HG02798 (cell line): ENCODE measurements at regions not wholly inside any gene's neighbourhood (a gene's known extent, or its start where the extent isn't known, plus 50 kb on each side); places are given as distances from the start of the nearest gene placed in this dataset.
"Not testable (repeated sequence)": the region's sequence is repeated elsewhere in the genome, so short reads cannot be mapped to it uniquely, and the experiment has no call there.

ENCODE experiments used
- ATAC-seq: cut with Tn5 transposase; IDR thresholded peaks from one replicate; pipeline ENCODE4 v1.9.1; 2021; ENCODE audit warnings: mild to moderate bottlenecking; ENCODE audit not compliant: unreplicated experiment, poor library complexity

DNA sequence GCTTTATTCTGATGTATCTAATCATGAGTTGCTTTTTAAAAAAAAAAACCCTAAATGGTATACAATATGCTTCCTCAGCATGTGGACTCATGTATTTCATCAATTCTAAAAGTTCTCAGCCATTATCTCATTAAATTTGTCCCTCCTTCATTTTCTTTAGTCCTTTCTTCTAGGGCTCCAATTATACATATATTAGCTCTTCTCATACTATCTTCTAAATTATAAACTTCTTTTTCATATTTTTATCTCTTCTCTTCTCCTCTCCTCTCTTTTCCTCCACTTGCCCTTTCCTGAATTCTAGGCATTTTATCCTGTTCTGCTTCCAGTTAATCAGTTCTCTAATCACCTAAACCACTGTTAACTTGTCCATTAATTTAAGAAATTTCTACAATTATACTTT is 55.0 kb upstream of the IL33 start:
- no peak for ATAC-seq

DNA sequence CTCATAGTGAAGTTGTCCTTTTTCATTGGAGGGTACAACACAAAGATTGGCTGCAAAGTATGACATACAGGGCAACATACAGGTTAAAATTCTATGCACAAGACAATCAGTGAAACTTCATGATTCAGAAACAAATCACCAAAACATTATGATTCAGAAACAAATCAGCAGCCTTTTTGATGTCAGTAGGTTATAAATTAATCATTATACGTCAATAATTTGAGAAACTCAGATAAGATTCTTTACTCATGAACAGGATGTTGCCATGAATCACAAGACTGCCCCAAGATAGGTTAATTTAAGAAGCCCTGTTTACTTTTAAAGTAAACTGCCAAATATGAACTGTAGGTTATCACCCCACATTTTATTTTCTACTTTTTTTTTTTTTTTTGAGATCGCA is 62.2 kb upstream of the IL33 start:
- no peak for ATAC-seq

DNA sequence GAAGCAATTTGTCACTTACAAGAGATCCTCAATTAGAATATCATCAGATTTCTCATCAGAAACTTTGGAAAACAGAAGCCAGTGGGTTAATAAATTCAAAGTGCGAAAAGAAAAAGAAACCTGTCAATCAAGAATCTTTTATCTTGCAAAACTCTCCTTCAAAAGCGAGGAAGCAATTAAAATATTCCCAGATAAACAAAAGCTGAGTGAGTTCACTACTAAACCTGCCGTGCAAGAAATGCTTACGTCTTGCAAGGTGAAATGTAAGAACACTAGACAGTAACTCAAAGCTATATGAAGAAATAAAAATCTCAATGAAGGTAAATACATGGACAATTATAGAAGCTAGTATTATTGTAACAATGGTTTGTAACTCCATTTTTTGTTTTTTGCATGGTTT is 62.8 kb upstream of the IL33 start:
- no peak for ATAC-seq

DNA sequence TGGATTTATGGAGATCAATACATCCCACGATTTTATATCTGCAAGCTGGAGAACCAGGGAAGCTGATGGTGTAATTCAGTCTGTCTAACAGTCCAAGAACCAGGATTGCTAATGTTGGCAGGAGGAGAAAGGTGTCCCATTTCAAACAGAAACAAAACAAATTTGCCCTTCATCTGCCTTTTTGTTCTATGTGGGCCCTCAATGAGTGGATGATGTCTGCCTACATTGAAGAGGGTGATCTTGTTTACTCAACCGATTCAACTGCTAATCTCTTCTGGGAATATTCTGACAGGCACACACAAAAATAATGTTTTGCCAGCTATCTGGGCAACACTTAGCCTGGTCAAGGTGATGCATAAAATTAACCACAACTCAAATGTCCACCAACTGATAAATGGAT is 65.1 kb upstream of the IL33 start:
- no peak for ATAC-seq

DNA sequence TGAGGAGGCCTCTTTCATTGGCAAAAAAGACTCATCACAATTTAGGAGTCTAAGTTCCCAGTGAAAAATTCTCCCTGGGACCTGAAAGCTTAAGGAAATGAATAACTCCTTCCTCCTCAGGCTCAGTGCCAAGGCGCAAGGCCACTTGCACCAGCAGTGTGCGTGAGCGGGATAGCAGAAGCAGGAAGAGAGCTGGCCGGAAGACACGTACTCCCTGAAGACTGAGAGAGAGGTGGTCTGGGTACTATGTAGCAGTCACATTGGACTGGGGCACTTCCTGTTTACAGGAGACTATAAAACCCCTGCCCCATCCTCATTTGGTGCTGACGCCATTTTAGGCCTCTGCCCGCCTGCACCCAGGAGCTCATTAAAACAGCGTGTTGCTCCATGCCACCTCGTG is 66.3 kb upstream of the IL33 start:
- ATAC-seq, result no peak

GRCh38 chr9:6147846-6148245 is 67.8 kb upstream of the IL33 start:
- no peak for ATAC-seq

DNA sequence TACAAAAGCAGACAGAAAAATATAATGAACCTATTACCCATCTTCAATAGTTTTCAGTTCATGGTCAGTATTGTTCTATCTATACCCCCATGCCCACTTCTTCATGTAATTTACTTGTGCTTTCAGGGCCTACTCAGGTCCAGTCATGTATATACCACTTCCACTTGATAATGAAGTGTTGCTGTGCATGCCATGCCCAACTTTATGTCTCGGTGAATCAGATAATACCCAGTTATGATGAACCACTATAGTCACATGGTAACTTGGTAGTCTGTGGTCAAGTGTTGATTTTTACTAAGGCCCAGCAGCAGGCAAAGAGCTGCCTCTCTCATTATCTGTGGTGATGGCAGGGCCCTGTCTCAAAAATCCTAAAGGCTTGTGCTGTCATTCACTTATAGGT is 70.7 kb upstream of the IL33 start:
- no peak for ATAC-seq

DNA sequence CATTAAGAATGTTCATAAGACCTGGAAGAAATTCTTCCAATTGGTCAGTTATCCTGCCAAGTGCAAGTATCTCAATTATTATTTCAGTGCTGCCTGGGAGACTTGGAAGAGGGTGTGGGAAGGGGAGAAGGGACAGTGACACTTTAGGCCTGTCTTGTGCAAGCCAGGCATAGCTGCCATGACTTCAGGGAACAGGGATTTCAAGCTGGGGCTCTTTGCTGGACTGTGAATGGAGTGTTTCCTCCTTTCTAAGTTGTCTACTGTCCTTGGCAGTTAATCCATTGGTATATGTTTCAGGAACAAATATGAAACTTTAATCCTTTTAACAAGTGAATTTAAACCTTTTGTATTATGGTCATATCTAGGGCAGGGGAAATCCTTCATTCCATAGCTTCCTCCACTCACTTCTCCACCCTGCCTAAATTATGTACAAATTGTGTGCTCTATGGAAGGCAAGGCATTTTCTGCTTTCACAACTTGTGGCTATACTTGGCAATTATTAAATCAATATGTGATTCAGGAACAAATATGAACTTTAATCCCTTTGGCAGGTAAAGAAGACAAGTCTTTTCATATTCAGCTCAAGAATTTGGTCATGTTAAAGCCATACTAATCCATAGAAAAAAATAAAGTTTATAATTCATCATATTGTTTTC is 72.7 kb upstream of the IL33 start:
- ATAC-seq, result no peak

DNA sequence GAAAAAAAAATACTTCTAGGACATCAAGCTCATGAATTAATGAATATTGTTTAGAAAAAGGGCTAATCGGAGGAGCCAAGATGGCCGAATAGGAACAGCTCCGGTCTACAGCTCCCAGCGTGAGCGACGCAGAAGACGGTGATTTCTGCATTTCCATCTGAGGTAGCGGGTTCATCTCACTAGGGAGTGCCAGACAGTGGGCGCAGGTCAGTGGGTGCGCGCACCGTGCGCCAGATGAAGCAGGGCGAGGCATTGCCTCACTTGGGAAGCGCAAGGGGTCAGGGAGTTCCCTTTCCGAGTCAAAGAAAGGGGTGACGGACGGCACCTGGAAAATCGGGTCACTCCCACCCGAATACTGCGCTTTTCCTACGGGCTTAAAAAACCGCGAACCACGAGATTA is 79.8 kb upstream of the IL33 start:
- ATAC-seq, result not testable (repeated sequence)

- no peak for ATAC-seq
Measured at GRCh38 chr9:6134661-6135180, 80.9 kb upstream of the IL33 start.

GRCh38 chr9:6133346-6134063 is 82.1 kb upstream of the IL33 start:
- ATAC-seq, result peak; percentile 75

DNA sequence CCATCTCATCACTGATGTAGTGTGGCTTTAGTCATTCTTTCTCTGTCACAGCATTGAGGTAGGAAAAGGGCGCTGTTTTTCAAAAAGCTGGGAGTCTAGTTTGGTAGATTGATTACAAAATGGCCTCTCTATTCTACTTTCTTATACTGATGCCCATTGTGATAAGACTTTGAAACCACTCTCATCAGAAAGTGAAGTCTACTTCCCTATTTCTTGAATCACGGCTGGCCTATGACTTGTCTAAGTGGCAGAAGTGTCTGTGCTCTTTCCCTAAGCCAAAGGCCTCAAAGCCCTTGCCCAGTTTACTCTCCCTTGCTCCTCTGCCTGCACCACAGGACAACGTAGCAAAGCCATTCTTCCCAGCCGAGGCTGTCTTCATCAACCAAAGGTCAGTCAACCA is 83.0 kb upstream of the IL33 start:
- ATAC-seq, result peak; percentile 25

GRCh38 chr9:6128030-6128429 is 87.6 kb upstream of the IL33 start:
- no peak for ATAC-seq

DNA sequence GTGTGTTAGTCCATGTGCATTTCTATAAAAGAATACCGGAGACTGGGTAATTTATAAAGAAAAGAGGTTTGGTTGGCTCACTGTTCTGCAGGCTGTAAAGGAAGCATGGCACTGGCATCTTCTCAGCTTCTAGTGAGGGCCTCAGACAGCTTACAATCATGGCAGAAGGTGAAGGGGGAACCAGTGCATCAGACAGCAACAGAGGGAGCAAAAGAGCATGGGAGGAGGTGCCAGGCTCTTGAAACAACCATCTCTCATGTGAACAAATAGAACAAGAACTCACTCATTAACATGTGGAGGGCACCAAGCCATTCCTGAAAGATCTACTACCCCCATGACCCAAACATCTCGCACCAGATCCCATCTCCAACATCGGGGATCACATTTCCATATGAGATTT is 89.2 kb upstream of the IL33 start:
- no peak for ATAC-seq

DNA sequence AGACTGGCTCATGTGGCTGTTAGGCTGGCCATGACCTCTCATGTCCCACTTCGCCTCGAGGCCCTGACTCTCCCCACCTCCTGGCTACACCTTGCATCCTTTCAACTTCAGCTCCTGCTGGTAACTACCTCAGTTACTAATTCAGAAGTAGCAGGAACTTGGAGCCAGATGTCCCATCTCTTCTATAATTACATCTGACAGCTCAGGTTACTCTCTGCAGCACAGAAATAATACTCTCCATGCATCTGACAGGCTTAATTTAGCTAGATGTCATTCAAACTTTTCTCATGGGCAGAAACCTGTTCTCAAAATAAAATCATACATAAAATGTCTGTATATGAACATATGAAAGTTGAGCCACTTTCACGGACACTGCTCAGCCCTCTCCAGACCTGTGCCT is 92.2 kb upstream of the IL33 start:
- no peak for ATAC-seq

GRCh38 chr9:6121707-6122106 is 93.9 kb upstream of the IL33 start:
- ATAC-seq, result no peak

GRCh38 chr9:6114424-6114823 is 99.0 kb upstream of the RANBP6 start:
- no peak for ATAC-seq

DNA sequence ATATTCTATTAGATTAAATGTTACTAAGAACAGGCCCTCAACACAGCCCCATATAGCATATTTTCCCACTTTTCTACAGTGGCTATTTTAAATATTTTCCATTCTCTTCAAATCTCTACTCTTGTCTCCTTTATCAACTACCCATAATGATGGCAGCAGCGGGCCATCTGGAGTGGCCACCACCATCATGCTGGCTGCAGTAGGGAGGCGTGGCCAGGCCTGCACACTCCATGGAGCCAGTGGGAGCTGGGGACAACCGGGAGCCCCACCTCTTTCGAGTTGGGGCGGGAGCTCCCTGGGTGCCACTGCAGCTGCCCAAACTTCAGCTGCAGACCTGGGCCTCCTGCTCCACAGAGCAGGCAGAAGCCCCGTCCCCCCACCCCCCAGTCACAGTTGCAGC is 98.4 kb upstream of the RANBP6 start:
- ATAC-seq, result no peak

GRCh38 chr9:6113312-6113711 is 97.9 kb upstream of the RANBP6 start:
- no peak for ATAC-seq

GRCh38 chr9:6109986-6110385 is 94.6 kb upstream of the RANBP6 start:
- ATAC-seq, result no peak

- ATAC-seq, result no peak
Measured at GRCh38 chr9:6109571-6109970, 94.1 kb upstream of the RANBP6 start.

- peak; percentile 74 for ATAC-seq
Measured at GRCh38 chr9:6106711-6107339, 91.4 kb upstream of the RANBP6 start.
